ENCODE measurements at regions not wholly inside any gene's neighbourhood (a gene's known extent, or its start where the extent isn't known, plus 50 kb on each side); places are given as distances from the start of the nearest gene placed in this dataset.
"Not testable (repeated sequence)": the region's sequence is repeated elsewhere in the genome, so short reads cannot be mapped to it uniquely, and the experiment has no call there.

DNA sequence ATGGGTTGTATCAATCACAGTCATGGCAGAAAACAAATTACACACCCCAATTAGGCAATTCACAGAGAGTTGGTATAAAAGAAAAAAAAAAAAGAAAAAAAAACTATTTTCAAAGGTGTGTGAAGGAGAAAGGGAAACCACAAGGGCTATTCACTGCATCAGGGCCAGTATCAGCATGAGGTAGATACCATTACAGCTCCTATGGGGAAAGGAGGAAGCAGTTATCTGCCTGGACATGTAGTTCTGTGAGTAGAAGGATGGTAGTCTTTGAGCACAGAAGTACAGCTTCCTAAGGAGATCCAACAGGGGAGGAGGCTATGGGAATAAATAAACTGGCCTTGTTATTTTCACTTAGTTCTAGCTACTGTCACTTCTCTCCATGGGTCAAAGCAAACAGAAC lies 746.1 kb downstream of the LUZP2 start:
- H3K9ac ChIP-seq (ENCODE audit: low read length) = no peak overlapping the region

DNA sequence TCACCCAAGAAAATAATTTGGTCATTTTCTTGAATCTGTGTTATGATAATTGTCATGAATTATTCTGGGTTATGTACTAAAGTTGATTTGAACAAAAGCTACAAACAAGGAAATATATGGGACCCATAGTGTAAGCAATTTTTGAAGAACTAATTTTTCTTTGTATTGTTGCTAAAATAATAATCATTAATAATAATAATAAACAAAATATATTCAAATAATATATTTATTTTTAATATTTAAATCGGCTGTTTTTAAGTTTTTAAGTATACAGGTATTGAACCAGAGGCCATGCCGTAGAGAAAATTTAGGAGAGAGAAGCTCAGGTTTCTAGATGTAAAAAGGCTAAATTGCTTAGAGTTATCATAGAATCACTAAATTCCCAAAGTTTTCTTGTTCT lies 747.3 kb downstream of the LUZP2 start:
- Histone ChIP-seq H3K79me2 (ENCODE audit: low read length) (no peaks in the 10 kb centered on the region), H3K4me3 (ENCODE audit: low read length) (no peak overlapping the region), H3K27me3 (ENCODE audit: low read depth, low read length) (no peaks in the 10 kb centered on the region), H3K9ac (ENCODE audit: low read length) (no peak overlapping the region), H3K4me2 (ENCODE audit: low read length) (no peak overlapping the region), H4K20me1 (ENCODE audit: insufficient read depth, low read length) (no peaks in the 10 kb centered on the region), H3K4me1 (ENCODE audit: low read length) (no peaks in the 10 kb centered on the region), H3K9me3 (ENCODE audit: insufficient read depth, low read length) (no peaks in the 10 kb centered on the region), H2AFZ (ENCODE audit: low read depth, low read length) (no peak overlapping the region), H3K27ac (ENCODE audit: low read length) (no peak overlapping the region), H3K36me3 (replicated peaks; ENCODE audit: low read depth, low read length) (no peaks in the 10 kb centered on the region)
- no peak for TF ChIP-seq EZH2phosphoT487 (IDR thresholded peaks at IDR 0.05; ENCODE audit: low read depth)
- TF ChIP-seq, protein P1, sequence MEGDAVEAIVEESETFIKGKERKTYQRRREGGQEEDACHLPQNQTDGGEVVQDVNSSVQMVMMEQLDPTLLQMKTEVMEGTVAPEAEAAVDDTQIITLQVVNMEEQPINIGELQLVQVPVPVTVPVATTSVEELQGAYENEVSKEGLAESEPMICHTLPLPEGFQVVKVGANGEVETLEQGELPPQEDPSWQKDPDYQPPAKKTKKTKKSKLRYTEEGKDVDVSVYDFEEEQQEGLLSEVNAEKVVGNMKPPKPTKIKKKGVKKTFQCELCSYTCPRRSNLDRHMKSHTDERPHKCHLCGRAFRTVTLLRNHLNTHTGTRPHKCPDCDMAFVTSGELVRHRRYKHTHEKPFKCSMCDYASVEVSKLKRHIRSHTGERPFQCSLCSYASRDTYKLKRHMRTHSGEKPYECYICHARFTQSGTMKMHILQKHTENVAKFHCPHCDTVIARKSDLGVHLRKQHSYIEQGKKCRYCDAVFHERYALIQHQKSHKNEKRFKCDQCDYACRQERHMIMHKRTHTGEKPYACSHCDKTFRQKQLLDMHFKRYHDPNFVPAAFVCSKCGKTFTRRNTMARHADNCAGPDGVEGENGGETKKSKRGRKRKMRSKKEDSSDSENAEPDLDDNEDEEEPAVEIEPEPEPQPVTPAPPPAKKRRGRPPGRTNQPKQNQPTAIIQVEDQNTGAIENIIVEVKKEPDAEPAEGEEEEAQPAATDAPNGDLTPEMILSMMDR (IDR thresholded peaks at IDR 0.05; ENCODE audit: low read depth, low read length) = no peak

More for the DNA sequence above, 746.1 kb downstream of the LUZP2 start:
- Histone ChIP-seq H3K79me2 (ENCODE audit: low read length) (no peaks in the 10 kb centered on the region), H3K9me3 (ENCODE audit: insufficient read depth, low read length) (no peaks in the 10 kb centered on the region), H3K4me1 (ENCODE audit: low read length) (no peaks in the 10 kb centered on the region), H3K36me3 (replicated peaks; ENCODE audit: low read depth, low read length) (no peaks in the 10 kb centered on the region), H3K27ac (ENCODE audit: low read length) (no peak overlapping the region), H3K4me3 (ENCODE audit: low read length) (no peak overlapping the region), H3K27me3 (ENCODE audit: low read depth, low read length) (no peaks in the 10 kb centered on the region), H2AFZ (ENCODE audit: low read depth, low read length) (no peak overlapping the region), H3K4me2 (ENCODE audit: low read length) (no peak overlapping the region), H4K20me1 (ENCODE audit: insufficient read depth, low read length) (no peaks in the 10 kb centered on the region)
- no peak for TF ChIP-seq EZH2phosphoT487 (IDR thresholded peaks at IDR 0.05; ENCODE audit: low read depth)
- TF ChIP-seq, protein P1 (IDR thresholded peaks at IDR 0.05; ENCODE audit: low read depth, low read length) = no peak

GRCh38 chr11:25247336-25247735 lies 750.5 kb downstream of the LUZP2 start:
- Histone ChIP-seq H3K36me3 (replicated peaks; ENCODE audit: low read depth, low read length) (no peaks in the 10 kb centered on the region), H3K79me2 (ENCODE audit: low read length) (no peaks in the 10 kb centered on the region), H3K4me2 (ENCODE audit: low read length) (no peak overlapping the region), H3K27ac (ENCODE audit: low read length) (no peak overlapping the region), H3K27me3 (ENCODE audit: low read depth, low read length) (no peaks in the 10 kb centered on the region), H3K4me1 (ENCODE audit: low read length) (no peaks in the 10 kb centered on the region), H2AFZ (ENCODE audit: low read depth, low read length) (no peak overlapping the region), H4K20me1 (ENCODE audit: insufficient read depth, low read length) (no peaks in the 10 kb centered on the region), H3K4me3 (ENCODE audit: low read length) (no peak overlapping the region), H3K9ac (ENCODE audit: low read length) (no peak overlapping the region), H3K9me3 (ENCODE audit: insufficient read depth, low read length) (no peaks in the 10 kb centered on the region)
- TF ChIP-seq, protein P1 (IDR thresholded peaks at IDR 0.05; ENCODE audit: low read depth, low read length) = no peak
- no peak for TF ChIP-seq EZH2phosphoT487 (IDR thresholded peaks at IDR 0.05; ENCODE audit: low read depth)

DNA sequence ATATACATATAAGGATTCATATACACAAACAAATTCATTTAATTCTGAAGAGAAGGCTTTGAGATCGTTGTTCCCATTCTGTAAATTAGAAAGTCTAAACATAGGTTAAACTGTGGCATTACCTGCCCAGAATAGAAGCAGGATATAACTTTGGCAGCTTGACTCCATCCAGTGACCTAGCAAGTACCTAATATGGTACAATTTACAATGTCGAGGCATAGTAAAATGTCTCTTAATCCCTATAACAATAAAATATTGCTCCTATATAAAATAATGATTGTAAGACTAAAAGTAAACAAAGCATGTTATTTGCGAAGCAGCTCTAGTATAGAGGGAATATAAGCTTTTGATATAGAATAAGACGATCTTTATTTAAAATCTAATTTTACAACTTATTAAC lies 756.0 kb downstream of the LUZP2 start:
- Histone ChIP-seq H3K4me1 (ENCODE audit: low read length) (no peaks in the 10 kb centered on the region), H3K9me3 (ENCODE audit: insufficient read depth, low read length) (no peaks in the 10 kb centered on the region), H4K20me1 (ENCODE audit: insufficient read depth, low read length) (no peaks in the 10 kb centered on the region)

GRCh38 chr11:25263861-25264260 lies 767.0 kb downstream of the LUZP2 start:
- H2AFZ ChIP-seq (ENCODE audit: low read depth, low read length); H3K79me2 ChIP-seq (ENCODE audit: low read length); H3K4me3 ChIP-seq (ENCODE audit: low read length); H3K9ac ChIP-seq (ENCODE audit: low read length); H3K27me3 ChIP-seq (ENCODE audit: low read depth, low read length); H3K27ac ChIP-seq (ENCODE audit: low read length); H3K4me1 ChIP-seq (ENCODE audit: low read length); H4K20me1 ChIP-seq (ENCODE audit: insufficient read depth, low read length); H3K4me2 ChIP-seq (ENCODE audit: low read length); H3K9me3 ChIP-seq (ENCODE audit: insufficient read depth, low read length); H3K36me3 ChIP-seq (replicated peaks; ENCODE audit: low read depth, low read length): not testable (repeated sequence)

More for the DNA sequence above, 756.0 kb downstream of the LUZP2 start:
- Histone ChIP-seq H2AFZ (ENCODE audit: low read depth, low read length) (no peak overlapping the region), H3K4me3 (ENCODE audit: low read length) (no peak overlapping the region), H3K27ac (ENCODE audit: low read length) (no peak overlapping the region), H3K36me3 (replicated peaks; ENCODE audit: low read depth, low read length) (no peaks in the 10 kb centered on the region), H3K27me3 (ENCODE audit: low read depth, low read length) (no peaks in the 10 kb centered on the region), H3K9ac (ENCODE audit: low read length) (no peak overlapping the region), H3K79me2 (ENCODE audit: low read length) (no peaks in the 10 kb centered on the region), H3K4me2 (ENCODE audit: low read length) (no peak overlapping the region)
- TF ChIP-seq, protein P1 (IDR thresholded peaks at IDR 0.05; ENCODE audit: low read depth, low read length) = no peak
- no peak for TF ChIP-seq EZH2phosphoT487 (IDR thresholded peaks at IDR 0.05; ENCODE audit: low read depth)
